ENCODE measurements at regions not wholly inside any gene's neighbourhood (a gene's known extent, or its start where the extent isn't known, plus 50 kb on each side); places are given as distances from the start of the nearest gene placed in this dataset.

DNA sequence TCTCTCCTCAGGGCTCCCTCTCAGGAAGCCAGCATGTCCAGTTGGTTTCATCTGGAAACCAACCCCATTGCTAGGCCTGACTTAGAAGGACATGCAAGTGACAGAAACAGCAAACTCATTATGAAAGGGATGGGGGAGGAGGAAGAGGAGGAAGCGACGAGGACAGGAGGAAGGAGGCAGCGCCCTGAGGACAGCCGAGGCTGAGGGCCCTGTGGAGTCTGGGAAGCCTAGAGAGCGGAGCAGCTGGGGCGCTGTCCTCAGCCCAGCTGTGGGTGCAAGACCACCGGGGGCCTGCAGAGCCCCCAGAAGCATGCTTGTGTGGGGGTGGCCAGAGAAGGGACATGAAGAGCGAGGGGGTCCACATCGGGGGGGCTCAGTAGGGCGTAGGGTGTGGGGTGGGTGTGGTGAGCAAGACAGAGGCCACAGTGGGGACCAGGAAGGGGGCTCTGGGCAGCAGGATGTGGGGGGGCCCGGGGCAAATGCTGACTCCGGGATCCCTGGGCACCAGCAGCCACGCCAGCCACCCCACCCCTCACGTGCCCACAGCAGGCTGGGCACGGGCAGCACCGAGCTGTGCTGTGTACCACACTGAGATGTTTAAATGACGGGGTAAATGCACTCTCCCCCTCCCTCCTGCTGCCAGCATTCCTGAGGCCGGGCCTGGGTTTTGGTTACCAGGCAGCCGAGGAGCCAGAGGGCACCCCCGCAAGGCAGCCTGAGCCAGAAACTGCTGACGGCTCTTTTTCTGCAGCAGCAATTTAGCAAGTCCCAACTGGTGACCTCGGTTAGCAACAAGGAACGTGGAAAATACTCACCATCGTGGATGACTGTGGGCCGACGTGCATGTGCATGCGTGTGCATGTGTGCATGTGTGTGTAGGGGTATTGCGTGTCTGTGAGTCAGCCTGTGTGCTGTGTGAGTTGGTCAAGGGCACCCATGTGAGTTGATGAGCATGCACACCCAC is 82.7 kb upstream of the LINC01488 start:
- TF ChIP-seq CTCF (IDR thresholded peaks at IDR 0.05) (no peak), POLR2A (IDR thresholded peaks at IDR 0.05; ENCODE audit: low read depth) (no peak), EP300 (IDR thresholded peaks at IDR 0.05) (no peak)

Data from esophagus muscularis mucosa (tissue), 4 donors.